ENCODE measurements at regions not wholly inside any gene's neighbourhood (a gene's known extent, or its start where the extent isn't known, plus 50 kb on each side); places are given as distances from the start of the nearest gene placed in this dataset.

DNA sequence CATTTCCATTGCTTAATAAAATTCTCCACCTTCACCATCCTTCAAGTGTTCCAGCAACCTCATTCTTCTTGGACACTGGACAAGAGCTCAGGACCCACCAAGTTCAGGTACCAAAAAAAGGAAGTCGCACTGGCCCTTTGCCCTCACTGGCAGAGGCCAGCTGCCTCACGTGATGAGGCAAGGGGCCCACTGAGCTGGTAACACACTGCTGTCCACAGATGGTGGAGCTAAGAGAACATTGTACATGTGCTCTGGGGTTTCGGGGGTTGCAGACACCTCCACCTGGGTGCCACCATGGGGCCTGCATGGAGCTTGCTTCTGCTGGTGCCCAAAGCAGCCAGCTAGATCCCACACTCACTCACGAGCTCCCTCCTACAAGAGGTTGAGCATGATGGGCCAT lies 71.3 kb downstream of the SCG2 start:
- Histone ChIP-seq H3K36me3 (ENCODE audit: control insufficient read depth in 2 of 2, insufficient read depth in 2 of 2, low read length in 1 of 2) (no peaks in the 10 kb centered on the region), H3K9me3 (replicated peaks; ENCODE audit: control insufficient read depth, insufficient read depth, low read length) (no peaks in the 10 kb centered on the region), H3K79me2 (ENCODE audit: control insufficient read depth, insufficient read depth, low read length) (no peaks in the 10 kb centered on the region), H2AFZ (ENCODE audit: control insufficient read depth, low read depth, low read length) (no peak overlapping the region), H3K4me3 (no peak overlapping the region), H3K27me3 (replicated peaks in 1 of 2; ENCODE audit: control insufficient read depth in 2 of 2, insufficient read depth in 2 of 2, low read length in 1 of 2) (no peaks in the 10 kb centered on the region; a peak in 1 of 4 replicates), H4K20me1 (ENCODE audit: control insufficient read depth, insufficient read depth) (no peaks in the 10 kb centered on the region), H3K9ac (ENCODE audit: control insufficient read depth, insufficient read depth, low read length) (no peak overlapping the region), H3K4me2 (ENCODE audit: control insufficient read depth, insufficient read depth) (no peak overlapping the region), H3K4me1 (ENCODE audit: control insufficient read depth, insufficient read depth, low read length) (no peaks in the 10 kb centered on the region), H3K27ac (ENCODE audit: control insufficient read depth, insufficient read depth) (no peak overlapping the region)
- 21% methylated on average over 4 of the region's 4 CpGs for WGBS (ENCODE audit: insufficient coverage, insufficient replicate concordance, low lambda C conversion rate, missing lambda C conversion rate)
- CTCF ChIA-PET, result interaction anchor here (1.5 kb wide), 1 partner anchor 7 kb away, joined by 5 read pairs; no protein-coding TSS in a partner anchor
- POLR2A ChIA-PET, result no interaction called here
- SMC1A ChIA-PET (ENCODE audit: uncharacterized antibody, unreplicated experiment), result interaction anchor here (0.8 kb wide), 1 partner anchor 9 kb away, joined by 3 read pairs; no protein-coding TSS in a partner anchor
- ATAC-seq (no peak), FAIRE-seq (no peak), DNase-seq (ENCODE audit: low read depth, low spot score) (no peak)
- RAD21 ChIA-PET (ENCODE audit: unreplicated experiment), result no interaction called here
- no TSS peak for BruUV-seq (replicated peaks)
- in situ Hi-C loops (cut with MboI), result no loop called here
- intact Hi-C loops (cut with micrococcal nuclease; ENCODE audit: unreplicated experiment), result no loop called here
- TF ChIP-seq, protein P1, sequence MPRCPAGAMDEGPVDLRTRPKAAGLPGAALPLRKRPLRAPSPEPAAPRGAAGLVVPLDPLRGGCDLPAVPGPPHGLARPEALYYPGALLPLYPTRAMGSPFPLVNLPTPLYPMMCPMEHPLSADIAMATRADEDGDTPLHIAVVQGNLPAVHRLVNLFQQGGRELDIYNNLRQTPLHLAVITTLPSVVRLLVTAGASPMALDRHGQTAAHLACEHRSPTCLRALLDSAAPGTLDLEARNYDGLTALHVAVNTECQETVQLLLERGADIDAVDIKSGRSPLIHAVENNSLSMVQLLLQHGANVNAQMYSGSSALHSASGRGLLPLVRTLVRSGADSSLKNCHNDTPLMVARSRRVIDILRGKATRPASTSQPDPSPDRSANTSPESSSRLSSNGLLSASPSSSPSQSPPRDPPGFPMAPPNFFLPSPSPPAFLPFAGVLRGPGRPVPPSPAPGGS (IDR thresholded peaks at IDR 0.05; ENCODE audit: borderline replicate concordance, insufficient read depth, low read depth, low read length, poor library complexity, severe bottlenecking), result no peak
- TF ChIP-seq NRF1 (conservative IDR thresholded peaks at IDR 0.05; ENCODE audit: low read depth, low read length) (no peak), NR2C1 (IDR thresholded peaks at IDR 0.05) (no peak), POU2F2 (IDR thresholded peaks at IDR 0.05; ENCODE audit: borderline replicate concordance, low read depth, low read length) (no peak), HDAC6 (IDR thresholded peaks at IDR 0.05; ENCODE audit: unreplicated experiment) (no peak), ZNF217 (IDR thresholded peaks at IDR 0.05) (no peak)

DNA sequence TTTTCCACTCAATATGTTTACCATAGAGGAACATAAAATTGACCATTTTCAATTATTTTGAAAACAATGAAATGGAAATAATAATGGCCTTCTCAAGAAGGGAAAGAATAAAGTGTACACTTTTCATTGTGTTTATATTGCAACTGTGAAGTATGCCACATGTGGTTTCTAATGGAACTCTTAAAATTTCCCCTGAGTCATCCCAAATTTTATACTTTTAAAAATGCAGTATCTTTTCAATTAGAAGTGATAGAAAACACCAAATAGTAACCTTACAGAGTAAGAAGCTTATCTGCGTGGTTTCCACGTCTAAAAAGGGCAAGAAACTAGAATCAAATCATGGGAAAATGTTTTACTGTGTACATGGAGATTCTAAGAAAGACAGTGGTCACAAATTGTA lies 70.0 kb downstream of the SCG2 start:
- H3K4me3 ChIP-seq, result no peak overlapping the region
- intact Hi-C loops (cut with micrococcal nuclease; ENCODE audit: unreplicated experiment), result no loop called here
- WGBS (ENCODE audit: insufficient coverage, insufficient replicate concordance, low lambda C conversion rate, missing lambda C conversion rate), result 0% methylated on average over 2 of the region's 2 CpGs
- TF ChIP-seq, protein P2, sequence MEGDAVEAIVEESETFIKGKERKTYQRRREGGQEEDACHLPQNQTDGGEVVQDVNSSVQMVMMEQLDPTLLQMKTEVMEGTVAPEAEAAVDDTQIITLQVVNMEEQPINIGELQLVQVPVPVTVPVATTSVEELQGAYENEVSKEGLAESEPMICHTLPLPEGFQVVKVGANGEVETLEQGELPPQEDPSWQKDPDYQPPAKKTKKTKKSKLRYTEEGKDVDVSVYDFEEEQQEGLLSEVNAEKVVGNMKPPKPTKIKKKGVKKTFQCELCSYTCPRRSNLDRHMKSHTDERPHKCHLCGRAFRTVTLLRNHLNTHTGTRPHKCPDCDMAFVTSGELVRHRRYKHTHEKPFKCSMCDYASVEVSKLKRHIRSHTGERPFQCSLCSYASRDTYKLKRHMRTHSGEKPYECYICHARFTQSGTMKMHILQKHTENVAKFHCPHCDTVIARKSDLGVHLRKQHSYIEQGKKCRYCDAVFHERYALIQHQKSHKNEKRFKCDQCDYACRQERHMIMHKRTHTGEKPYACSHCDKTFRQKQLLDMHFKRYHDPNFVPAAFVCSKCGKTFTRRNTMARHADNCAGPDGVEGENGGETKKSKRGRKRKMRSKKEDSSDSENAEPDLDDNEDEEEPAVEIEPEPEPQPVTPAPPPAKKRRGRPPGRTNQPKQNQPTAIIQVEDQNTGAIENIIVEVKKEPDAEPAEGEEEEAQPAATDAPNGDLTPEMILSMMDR (IDR thresholded peaks at IDR 0.05 in 2 of 3, conservative IDR thresholded peaks at IDR 0.05 in 1 of 3; ENCODE audit: control insufficient read depth in 2 of 3, extremely low read depth in 1 of 3, insufficient read depth in 1 of 3, low read depth in 3 of 3, low read length in 3 of 3), result no peak
- TF ChIP-seq SPI1 (IDR thresholded peaks at IDR 0.05; ENCODE audit: borderline replicate concordance, insufficient read depth, low read depth, low read length), result no peak
- no peak for TF ChIP-seq CBFB (IDR thresholded peaks at IDR 0.05; ENCODE audit: low read depth)
- TF ChIP-seq, protein P3, sequence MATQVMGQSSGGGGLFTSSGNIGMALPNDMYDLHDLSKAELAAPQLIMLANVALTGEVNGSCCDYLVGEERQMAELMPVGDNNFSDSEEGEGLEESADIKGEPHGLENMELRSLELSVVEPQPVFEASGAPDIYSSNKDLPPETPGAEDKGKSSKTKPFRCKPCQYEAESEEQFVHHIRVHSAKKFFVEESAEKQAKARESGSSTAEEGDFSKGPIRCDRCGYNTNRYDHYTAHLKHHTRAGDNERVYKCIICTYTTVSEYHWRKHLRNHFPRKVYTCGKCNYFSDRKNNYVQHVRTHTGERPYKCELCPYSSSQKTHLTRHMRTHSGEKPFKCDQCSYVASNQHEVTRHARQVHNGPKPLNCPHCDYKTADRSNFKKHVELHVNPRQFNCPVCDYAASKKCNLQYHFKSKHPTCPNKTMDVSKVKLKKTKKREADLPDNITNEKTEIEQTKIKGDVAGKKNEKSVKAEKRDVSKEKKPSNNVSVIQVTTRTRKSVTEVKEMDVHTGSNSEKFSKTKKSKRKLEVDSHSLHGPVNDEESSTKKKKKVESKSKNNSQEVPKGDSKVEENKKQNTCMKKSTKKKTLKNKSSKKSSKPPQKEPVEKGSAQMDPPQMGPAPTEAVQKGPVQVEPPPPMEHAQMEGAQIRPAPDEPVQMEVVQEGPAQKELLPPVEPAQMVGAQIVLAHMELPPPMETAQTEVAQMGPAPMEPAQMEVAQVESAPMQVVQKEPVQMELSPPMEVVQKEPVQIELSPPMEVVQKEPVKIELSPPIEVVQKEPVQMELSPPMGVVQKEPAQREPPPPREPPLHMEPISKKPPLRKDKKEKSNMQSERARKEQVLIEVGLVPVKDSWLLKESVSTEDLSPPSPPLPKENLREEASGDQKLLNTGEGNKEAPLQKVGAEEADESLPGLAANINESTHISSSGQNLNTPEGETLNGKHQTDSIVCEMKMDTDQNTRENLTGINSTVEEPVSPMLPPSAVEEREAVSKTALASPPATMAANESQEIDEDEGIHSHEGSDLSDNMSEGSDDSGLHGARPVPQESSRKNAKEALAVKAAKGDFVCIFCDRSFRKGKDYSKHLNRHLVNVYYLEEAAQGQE (IDR thresholded peaks at IDR 0.05; ENCODE audit: low read depth, low read length), result no peak
- TF ChIP-seq SMARCA5 (IDR thresholded peaks at IDR 0.05), result no peak
- no peak for TF ChIP-seq CBX3 (IDR thresholded peaks at IDR 0.05; ENCODE audit: borderline replicate concordance, low read depth)

More for the DNA sequence above, 70.0 kb downstream of the SCG2 start:
- RAD21 ChIA-PET (ENCODE audit: unreplicated experiment), result no interaction called here
- Histone ChIP-seq H2AFZ (ENCODE audit: control insufficient read depth, low read depth, low read length) (no peak overlapping the region), H3K79me2 (ENCODE audit: control insufficient read depth, insufficient read depth, low read length) (no peaks in the 10 kb centered on the region), H3K9ac (ENCODE audit: control insufficient read depth, insufficient read depth, low read length) (no peak overlapping the region), H3K9me3 (replicated peaks; ENCODE audit: control insufficient read depth, insufficient read depth, low read length) (no peaks in the 10 kb centered on the region), H4K20me1 (ENCODE audit: control insufficient read depth, insufficient read depth) (no peaks in the 10 kb centered on the region), H3K4me1 (ENCODE audit: control insufficient read depth, insufficient read depth, low read length) (no peaks in the 10 kb centered on the region), H3K27ac (ENCODE audit: control insufficient read depth, insufficient read depth) (no peak overlapping the region), H3K36me3 (ENCODE audit: control insufficient read depth in 2 of 2, insufficient read depth in 2 of 2, low read length in 1 of 2) (no peaks in the 10 kb centered on the region), H3K4me2 (ENCODE audit: control insufficient read depth, insufficient read depth) (no peak overlapping the region), H3K27me3 (replicated peaks in 1 of 2; ENCODE audit: control insufficient read depth in 2 of 2, insufficient read depth in 2 of 2, low read length in 1 of 2) (no peaks in the 10 kb centered on the region; a peak in 1 of 4 replicates)
- POLR2A ChIA-PET, result no interaction called here
- in situ Hi-C loops (cut with MboI), result no loop called here
- SMC1A ChIA-PET (ENCODE audit: uncharacterized antibody, unreplicated experiment), result interaction anchor here (0.8 kb wide), 1 partner anchor 38 kb away, joined by 4 read pairs; no protein-coding TSS in a partner anchor
- no peak for ATAC-seq
- no TSS peak for BruUV-seq (replicated peaks)
- CTCF ChIA-PET, result no interaction called here
- DNase-seq (ENCODE audit: low read depth, low spot score), result no peak
- no peak for FAIRE-seq

Data from GM12878 (cell line).